OCI-LY3 (cell line): ENCODE measurements at regions not wholly inside any gene's neighbourhood (a gene's known extent, or its start where the extent isn't known, plus 50 kb on each side); places are given as distances from the start of the nearest gene placed in this dataset.

Source experiments
- EZH2phosphoT487 ChIP-seq: fragments of 200-600 bp; shearing (Covaris generic); IDR thresholded peaks from 2 replicates; pipeline ENCODE4 v1.6.1; 2018; ENCODE audit warnings: antibody characterized with exemption, mixed run types, low read depth
- TF ChIP-seq, protein P1 (sequence below): fragments of 200-600, 300-600 bp; sonication (generic); IDR thresholded peaks from 2 replicates; pipeline ENCODE4 v1.5.1; 2014; ENCODE audit warnings: antibody characterized with exemption, low read length, low read depth

- TF ChIP-seq, protein P1, sequence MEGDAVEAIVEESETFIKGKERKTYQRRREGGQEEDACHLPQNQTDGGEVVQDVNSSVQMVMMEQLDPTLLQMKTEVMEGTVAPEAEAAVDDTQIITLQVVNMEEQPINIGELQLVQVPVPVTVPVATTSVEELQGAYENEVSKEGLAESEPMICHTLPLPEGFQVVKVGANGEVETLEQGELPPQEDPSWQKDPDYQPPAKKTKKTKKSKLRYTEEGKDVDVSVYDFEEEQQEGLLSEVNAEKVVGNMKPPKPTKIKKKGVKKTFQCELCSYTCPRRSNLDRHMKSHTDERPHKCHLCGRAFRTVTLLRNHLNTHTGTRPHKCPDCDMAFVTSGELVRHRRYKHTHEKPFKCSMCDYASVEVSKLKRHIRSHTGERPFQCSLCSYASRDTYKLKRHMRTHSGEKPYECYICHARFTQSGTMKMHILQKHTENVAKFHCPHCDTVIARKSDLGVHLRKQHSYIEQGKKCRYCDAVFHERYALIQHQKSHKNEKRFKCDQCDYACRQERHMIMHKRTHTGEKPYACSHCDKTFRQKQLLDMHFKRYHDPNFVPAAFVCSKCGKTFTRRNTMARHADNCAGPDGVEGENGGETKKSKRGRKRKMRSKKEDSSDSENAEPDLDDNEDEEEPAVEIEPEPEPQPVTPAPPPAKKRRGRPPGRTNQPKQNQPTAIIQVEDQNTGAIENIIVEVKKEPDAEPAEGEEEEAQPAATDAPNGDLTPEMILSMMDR, result peak; percentile 14; the same call in 1 of the 2 replicates
- no peak for TF ChIP-seq EZH2phosphoT487
Observed at GRCh38 chr6:44657206-44657819, 269.8 kb downstream of the CDC5L start.
